ENCODE measurements at regions not wholly inside any gene's neighbourhood (a gene's known extent, or its start where the extent isn't known, plus 50 kb on each side); places are given as distances from the start of the nearest gene placed in this dataset.
"Not testable (repeated sequence)": the region's sequence is repeated elsewhere in the genome, so short reads cannot be mapped to it uniquely, and the experiment has no call there.

DNA sequence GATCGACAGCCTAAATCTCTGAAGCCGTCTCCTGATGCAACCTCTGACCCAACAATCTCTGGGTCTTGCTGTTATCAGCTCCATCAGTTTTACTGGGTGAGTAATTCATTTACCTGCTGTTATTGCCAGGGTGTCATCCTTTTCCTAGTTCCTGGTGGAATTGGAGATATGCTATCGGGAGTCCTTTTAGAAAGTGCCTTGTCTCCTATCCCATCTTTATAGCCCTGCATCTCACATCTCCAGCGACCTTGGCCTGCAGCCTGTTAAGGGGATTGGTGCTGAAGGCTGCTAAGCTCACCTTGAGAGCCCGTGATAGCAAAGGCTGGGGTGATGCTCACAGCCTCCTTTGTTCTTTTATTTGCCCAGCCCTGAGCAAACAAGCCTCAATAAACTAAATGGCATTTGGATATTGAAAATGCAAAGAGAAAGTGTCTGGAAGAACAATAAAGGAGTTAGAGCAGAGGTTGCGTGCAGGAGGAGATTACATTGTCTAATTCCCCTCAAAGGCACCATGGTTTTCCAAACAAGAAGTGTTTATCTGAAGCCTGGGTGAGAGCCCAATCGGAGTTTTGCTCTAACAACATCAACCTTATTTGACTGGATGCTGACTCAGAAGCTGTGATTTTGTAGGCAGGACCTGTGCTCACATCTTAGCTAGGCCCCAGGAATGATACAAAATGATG, 101.8 kb downstream of the RPLP1 start:
- DNase-seq (ENCODE audit: low spot score): no peak

DNA sequence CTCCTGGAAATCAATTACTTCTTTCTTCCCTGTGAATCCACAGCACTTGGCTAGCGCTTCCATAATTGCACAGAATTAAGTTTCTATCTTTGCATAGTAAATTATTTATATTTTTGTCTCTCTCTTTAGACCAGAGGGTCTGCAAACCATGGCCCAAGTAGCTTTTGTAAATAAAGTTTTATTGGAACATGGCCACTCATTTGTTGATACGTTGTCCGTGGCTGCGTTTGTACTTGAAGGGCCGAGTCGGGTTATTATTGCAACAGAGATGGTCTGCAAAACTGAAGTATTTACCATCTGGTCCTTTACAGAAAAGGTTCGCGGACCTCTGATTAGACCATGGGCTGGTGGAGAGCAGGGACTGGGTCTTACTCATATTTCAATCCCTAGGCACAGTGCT, 102.5 kb downstream of the RPLP1 start:
- DNase-seq (ENCODE audit: low spot score): no peak

GRCh38 chr15:69556344-69556743, 103.7 kb downstream of the RPLP1 start:
- no peak for DNase-seq (ENCODE audit: low spot score)

- peak; percentile 82 for DNase-seq (ENCODE audit: low spot score)
These were observed 104.5 kb downstream of the RPLP1 start for GRCh38 chr15:69557020-69557706.

GRCh38 chr15:69557707-69558409, 105.2 kb downstream of the RPLP1 start:
- no peak for DNase-seq (ENCODE audit: low spot score)

GRCh38 chr15:69559440-69560190, 107.0 kb downstream of the RPLP1 start:
- DNase-seq (ENCODE audit: low spot score): peak; percentile 82

GRCh38 chr15:69561071-69561784, 108.6 kb downstream of the RPLP1 start:
- DNase-seq (ENCODE audit: low spot score): no peak

DNA sequence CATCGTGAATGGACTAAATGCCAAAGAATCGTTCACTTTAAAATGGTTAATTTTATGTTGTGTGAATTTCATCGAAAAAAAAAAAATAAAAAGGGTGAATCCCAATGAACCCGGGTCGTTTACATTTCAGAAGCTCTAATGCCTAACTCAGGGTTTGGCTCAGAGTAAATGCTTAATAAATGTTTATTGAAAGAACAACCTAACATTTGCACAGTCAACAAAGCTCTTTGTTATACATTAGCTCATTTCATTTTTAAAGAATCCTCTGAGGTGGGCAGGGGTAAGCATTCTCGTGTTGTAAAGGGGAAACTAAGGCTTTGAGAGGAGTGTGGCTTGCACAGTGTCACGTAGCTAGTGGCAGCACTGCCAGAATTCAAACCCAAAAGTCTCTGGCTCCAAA, 109.5 kb downstream of the RPLP1 start:
- no peak for DNase-seq (ENCODE audit: low spot score)

DNA sequence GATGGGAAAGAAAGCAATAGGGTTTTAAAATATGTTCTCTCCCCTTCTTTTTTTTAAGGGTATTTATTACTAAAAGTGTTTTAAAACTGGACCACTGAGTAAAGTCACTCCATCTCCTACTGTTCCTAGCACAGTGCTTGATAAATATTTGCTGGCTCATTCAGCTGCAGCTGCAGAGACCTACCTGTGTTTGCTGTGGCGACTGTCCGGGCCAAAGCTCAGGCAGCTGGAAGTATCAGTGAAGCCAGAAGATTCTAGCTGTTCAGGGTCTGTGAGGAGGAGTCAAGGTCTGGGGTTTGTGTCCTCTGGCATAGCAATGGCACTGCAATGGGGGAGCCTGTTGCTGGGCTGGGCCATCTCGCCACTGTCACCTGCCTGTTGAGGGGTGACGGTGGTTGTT, 109.9 kb downstream of the RPLP1 start:
- DNase-seq (ENCODE audit: low spot score): no peak

GRCh38 chr15:69565066-69565655, 112.5 kb downstream of the RPLP1 start:
- no peak for DNase-seq (ENCODE audit: low spot score)

GRCh38 chr15:69567238-69567760, 114.7 kb downstream of the RPLP1 start:
- DNase-seq (ENCODE audit: low spot score): not testable (repeated sequence)

- no peak for DNase-seq (ENCODE audit: low spot score)
These were observed 115.8 kb downstream of the RPLP1 start for GRCh38 chr15:69568173-69569009.

DNA sequence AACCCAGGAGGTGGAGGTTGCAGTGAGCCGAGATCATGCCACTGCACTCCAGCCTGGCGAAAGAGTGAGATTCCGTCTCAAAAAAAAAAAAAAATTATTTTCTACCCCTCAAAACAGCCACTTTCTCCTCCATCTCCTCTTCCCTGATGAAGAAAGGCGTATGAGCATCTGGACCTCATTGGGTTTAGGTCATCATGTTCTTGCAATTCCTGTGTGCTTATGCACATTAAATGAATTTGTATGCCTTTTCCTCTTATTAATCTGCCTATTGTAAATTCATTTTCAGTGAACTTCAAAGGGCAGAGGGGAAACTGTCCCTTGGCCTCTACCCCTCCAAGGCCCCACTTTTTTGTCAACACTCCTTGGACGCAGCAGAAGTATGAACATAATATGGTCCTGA, 117.8 kb downstream of the RPLP1 start:
- no peak for DNase-seq (ENCODE audit: low spot score)

DNA sequence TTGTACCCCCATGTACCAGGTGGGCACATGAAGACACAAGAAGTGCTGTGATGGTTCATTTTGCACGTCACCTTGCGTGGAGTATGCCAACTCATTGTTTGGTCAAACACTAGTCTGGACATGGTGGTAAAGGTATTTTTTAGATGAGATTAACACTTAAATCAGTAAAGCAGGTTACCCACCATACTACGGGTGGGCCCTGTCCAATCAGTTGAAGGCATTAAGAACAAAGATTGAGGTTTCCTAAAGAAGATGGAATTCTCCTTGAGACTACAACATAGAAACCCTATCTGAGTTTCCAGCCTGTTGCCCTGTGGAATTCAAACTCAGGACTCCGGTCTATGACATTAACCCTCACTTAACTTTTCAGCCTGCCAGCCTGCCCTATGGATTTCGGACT, 118.4 kb downstream of the RPLP1 start:
- DNase-seq (ENCODE audit: low spot score): no peak

- not testable (repeated sequence) for DNase-seq (ENCODE audit: low spot score)
These were observed 120.7 kb downstream of the RPLP1 start for GRCh38 chr15:69573278-69573677.

DNA sequence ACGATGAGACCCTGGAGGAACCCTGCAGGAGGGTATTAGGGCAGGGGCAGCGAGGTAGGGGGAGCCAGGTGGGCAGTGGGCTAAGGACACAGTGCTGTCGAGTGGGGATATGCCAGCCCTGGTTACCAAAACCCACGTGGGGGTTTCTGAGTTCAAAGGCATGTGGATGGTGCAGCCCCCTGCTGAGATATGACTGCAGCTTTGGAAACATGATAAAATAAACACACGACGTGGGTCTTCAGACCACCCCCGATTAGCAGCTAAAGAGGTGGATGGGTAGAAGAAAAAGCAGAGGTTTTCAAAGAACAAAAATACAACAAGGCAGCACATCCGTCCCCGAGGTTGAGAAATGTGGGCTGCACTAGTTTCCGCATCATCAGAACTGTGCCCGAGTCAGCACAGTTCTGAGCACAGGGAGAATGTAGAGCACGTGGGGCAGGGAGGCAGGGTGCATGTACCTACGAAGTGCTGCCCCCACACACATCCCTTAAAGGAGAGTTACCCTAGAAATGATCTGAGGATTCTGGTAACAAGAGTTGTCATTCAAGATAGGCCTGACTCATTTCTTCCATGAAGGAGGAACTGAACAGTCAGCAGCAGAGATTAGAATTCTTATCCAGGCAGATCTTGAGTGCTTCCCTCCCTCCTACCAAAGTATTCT, 121.3 kb downstream of the RPLP1 start:
- DNase-seq (ENCODE audit: low spot score): peak; percentile 75

- no peak for DNase-seq (ENCODE audit: low spot score)
These were observed 121.9 kb downstream of the RPLP1 start for GRCh38 chr15:69574506-69574905.

DNA sequence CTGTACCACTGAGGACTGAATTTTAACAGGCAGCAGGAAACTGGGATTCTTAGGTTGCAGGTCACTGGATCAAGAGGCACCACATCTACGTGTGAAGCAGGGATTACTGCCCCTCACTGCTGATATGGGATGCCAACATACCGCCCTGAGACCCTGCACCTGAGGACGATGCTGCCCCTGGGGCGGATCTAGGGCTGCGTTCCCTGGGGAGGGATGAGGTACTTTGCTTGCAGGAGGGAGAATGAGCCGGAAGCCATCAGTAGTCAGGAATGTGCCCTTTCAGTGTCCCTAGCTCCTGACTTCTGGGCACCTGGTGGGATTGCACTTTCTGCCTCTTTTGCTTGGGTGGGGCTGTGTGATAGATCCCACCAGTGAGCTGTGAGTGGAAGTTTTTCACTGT, 122.8 kb downstream of the RPLP1 start:
- DNase-seq (ENCODE audit: low spot score): no peak

GRCh38 chr15:69576035-69576526, 123.5 kb downstream of the RPLP1 start:
- peak; percentile 24 for DNase-seq (ENCODE audit: low spot score)

All from umbilical cord (tissue), 1 donor.